Left renal pelvis (tissue), 4 donors: ENCODE measurements at regions not wholly inside any gene's neighbourhood (a gene's known extent, or its start where the extent isn't known, plus 50 kb on each side); places are given as distances from the start of the nearest gene placed in this dataset.
A peak's percentile ranks its signal among the peaks of the same experiment; 100 is the strongest.

ENCODE experiments used
- DNase-seq, 4 donors: peaks; one replicate each; pipeline ENCODE4 v3.0.0-alpha.2; 2013; ENCODE audit warnings: low read depth in 4 of 4, low spot score in 3 of 4

DNA sequence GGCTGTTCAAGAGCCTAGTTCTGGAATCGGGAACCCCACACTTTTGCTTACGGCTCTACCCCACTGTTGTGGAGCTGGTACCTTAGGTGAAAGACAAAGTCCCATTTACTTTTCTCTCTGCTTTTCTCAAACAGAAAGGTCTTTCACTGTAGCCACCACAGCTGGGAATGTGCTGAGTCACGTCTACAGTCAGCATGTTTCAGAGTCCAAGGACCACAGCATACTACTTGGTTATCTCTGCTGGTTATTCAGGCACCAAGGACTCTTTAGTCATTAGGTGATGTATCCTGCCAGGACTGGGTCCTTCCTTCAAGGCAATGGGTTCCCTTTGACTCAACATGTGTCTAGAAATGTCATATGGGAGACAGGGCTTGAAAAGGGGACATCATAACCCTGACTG is 266.8 kb upstream of the STEAP1 start:
- no peak for DNase-seq

DNA sequence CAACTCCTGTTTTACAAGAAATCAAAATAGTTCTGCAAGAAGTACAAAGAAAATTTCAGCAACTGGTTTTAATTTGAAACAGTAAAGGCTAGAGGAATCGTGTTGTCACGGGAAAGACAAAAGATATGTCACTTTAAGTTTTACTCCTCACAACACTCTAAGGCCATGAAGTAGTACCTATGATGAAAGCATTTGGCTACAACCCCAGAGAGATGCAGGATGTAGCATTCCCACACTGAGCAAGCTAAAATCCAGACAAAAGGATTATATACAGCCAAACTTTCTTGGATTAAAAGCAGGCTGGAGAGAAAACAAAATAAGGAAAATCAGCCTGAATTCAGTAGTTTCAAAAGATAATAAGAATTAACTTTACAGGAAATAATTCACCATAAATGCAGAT is 245.5 kb upstream of the STEAP1 start:
- no peak for DNase-seq

DNA sequence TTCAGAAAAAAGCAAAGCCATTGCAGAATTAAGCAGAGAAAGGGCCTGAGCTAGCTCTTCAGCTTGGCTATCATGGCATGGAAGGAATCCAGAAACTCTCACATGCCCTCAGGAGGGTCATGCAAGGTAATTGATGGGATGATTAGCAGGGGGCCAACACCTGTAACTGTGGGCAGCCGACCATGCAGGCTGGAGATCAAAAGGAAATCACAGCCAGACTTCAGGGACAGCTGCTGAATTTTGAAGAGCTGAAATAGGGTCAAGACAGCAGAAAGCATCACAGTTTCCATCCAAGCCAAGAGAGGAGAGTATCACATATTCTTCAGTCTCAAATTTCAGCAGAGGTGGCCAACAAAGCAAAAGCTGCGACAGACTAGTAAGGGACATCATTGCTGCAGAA is 239.6 kb upstream of the STEAP1 start:
- DNase-seq = peak in 1 of 4 donors; percentile 9

DNA sequence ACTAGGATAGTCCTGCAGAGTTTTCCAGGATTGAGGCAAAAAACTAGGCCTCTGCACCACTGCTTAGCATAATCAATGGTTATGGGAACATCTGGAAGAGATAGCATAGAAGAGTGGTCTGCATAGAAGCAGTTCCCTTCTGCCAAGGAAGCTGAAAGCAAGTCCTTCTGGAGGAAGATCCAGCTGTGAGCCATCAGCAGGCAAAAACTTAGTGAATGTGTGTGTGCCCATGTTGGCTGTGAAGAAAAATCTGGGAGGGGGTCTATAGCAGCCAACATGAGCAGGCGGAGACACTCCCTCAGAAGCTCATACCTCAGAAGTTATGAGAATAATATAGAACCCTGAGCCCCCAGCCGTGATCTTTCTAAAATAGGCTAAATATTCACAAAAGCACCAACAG is 228.1 kb upstream of the STEAP1 start:
- no peak for DNase-seq

DNA sequence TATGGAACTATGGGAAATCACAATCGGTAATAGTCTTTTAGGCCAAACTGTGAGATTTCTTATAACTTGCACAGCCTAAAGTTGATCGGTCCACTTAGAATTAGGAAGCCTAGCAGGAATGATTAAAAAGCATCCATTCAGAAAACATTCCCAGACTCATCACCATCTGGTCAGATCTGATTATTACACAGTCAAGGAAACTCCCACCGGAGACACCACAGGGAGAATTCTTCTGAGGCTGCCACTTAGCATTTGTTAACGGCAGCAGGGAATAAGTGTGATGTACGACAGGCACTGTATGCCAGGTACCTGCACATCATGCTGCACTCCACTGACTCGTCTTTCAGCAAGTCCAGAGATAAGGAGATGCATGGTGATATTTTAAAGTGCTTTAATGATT is 227.6 kb upstream of the STEAP1 start:
- DNase-seq = no peak

DNA sequence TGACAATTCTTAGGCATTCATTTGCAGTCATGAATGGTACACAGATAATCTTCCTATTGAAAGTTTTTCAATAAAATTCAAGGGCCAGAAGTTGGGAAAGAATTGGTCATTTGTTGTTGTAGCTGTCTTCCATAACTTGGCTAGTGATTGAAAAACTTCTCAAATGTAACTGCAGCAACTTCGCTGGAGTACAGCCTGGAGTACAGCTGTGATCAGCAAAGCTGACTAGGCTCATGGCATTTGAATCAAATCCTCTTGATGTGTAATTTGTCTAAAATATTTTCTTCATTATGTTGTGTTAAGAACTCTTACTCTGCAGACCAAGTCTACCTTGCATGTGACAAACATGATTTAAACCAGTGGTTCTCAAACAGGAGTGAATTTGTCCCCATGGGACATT is 226.5 kb upstream of the STEAP1 start:
- no peak for DNase-seq

DNA sequence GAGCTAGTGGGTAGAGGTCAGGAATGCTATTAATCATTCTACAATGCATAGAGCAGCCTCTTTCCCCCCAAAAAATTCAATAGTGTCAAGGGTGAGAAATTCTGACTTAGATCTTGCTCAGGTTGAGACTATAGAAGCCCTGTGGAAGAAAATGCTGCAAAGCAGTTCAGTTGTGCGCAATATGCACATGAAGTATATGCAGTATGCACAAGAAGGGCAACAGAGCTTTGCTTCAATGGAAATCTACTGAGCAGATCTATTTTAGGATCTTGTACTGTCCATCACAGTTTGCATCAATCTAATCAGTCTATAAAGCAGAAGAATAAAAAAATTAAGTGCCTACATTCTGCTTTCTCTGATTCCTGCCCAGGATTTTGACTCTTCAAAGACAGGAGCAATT is 225.8 kb upstream of the STEAP1 start:
- no peak for DNase-seq

DNA sequence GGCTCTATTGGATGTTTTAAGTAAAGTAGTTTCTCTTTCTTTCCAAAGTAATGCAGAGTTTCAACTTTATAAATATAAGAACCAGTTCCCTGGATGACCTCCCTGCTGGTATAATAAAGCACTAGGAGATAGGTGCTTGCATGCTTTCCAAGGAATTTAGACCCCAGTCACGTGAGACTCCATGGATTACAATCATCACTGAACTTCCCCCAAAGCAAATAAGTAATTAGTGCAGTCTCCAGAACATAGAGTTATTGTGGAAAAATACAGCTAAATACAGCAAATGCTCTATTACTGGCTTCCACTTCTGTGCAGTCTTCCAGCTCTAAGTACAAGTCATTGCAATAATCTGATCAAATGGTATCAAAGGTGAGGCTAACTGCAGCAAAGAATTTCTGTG is 220.2 kb upstream of the STEAP1 start:
- DNase-seq = no peak

DNA sequence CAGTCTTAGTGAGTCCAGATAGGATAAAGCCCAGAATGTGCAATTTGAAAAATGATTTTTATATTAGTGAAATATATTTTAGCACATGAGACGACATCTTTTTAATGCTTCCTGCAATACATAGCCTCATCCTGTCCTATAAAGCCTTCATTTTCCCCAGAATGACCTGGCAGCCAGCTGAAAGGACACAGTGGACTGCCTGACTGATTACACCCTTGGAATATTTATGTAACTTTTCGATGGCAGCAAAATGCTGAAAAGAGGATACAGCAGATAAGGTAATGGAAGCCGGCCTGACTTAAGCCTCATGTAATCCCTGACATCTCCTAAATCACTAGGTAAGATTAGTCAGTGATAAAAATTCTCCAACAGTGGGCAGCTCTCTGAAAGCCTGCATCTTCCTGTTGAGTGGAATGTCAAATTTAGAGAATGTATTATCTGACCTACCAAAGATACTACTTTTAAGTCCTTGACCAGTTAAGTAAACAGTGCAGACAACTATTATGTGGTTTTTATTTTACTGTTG is 210.7 kb upstream of the STEAP1 start:
- DNase-seq = no peak

DNA sequence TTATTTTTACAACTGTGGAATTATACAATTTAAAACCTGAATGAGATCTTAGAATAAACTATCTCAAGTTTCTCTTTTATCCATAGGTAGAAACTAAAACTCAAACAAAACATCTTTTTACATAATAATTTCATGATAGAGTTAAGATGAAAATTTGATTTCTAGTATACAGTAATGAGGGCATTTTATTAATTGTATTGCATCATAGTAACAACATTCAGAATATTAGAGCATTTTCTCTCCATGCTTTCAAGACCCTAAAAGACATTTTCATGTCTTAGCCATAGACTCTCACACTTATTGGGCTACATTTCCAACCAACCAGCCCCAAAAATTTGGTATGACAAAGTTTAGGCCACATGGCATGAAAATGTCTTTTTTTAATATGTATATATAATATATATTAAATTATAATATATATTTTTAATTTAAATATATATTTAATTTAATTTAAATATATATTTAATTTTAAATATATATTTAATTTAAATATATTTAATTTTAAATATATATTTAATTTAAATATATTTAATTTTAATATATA is 195.7 kb upstream of the STEAP1 start:
- DNase-seq = no peak

DNA sequence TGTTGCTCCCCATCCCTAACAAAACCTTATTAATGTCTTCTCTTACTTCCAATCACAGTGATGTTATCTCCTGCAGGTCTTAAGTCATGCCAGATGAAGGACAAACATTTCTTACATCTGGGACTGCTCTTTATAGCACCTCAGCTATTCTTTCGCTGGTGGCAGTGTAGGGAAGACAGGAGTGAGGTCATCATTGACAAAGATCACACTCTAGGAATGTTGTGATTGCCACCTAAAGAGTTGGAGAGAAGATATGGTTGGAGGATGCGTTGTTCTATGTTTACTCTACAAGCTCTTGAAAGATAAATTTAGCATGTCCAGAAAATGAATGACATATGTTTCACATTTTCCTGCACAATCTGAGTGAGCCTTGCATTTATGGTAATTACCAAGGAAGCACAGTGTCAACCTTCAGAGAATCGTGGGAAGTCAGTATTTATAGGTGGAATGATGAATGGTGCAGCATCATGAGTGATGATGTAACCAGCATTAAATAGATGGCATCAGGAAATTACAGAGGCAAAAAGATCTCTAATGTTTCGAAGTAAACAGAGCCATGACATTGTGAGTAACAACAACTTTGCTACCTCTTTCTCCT is 188.1 kb upstream of the STEAP1 start:
- DNase-seq = no peak

DNA sequence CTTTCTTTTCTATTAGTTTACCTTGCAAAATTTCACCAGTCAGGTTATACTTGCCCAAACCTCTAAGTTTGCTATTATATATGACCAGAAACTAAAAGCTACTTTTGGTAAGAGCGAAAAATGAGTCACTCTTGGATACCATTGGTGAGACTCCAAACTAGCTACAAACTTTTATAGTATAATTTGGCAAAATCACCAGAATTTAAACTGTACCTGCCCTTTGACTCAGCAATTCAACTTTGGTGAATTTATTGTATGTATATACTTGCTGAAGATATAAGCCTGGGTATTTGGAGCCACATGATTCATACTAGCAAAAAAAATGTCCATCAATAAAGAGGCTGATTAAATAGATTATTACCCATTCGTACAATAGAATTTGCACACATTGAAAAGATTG is 178.7 kb upstream of the STEAP1 start:
- no peak for DNase-seq

DNA sequence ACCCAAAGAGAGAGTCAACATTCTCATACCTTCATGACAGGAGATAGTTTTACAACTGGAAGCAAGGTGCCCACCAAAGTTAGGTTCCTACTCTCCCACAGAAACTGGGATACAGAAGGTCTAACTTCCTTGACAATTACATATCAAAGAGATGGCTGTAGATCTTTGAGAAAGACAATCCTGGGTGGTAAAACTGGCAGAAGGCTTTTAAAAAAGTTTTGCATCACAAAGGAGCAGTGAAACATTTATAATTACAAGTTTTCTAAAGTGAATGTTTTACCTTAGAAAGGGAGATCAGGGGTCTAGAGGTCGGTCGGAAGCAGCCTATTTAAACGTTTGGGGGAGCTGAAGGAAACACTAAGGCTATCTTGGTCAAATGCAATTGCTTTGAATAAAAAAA is 166.6 kb upstream of the STEAP1 start:
- DNase-seq = no peak

DNA sequence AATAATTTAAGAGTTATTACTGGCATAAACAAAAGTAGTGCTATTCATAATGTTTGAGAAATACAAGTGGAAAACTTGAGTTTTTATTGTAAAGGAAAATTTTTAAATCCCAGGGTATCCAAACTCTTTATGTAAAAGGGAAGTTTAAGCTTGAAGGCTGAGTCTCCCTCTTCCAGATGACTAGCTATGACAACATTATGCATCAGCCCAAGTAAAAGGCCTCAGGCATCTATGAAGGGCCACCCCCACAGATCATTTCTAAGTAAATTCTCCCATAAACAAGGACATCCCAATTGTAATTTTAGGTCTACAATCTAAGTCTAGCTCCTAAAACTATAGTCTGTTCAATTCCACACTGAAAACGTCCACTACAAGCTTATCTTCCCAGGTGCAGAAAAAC is 166.2 kb upstream of the STEAP1 start:
- DNase-seq = no peak

DNA sequence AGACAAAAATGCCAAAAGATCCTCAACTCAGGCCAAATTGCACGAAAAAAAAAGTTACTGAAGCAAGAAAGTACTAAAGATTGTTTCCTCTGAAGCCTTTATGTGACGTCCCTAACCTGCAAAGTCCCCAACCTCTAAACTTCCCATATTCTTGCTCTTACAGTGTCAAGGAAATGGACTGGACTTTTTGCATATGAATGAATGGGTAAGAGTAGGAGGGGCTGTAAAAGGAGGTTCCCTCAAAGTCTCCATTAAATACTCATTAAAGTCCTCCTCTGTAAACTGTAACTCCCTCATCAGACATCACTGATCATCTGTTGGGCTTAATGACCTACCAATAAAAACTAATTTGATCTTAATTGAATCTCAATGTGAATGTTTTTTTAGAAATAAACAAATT is 164.8 kb upstream of the STEAP1 start:
- no peak for DNase-seq

DNA sequence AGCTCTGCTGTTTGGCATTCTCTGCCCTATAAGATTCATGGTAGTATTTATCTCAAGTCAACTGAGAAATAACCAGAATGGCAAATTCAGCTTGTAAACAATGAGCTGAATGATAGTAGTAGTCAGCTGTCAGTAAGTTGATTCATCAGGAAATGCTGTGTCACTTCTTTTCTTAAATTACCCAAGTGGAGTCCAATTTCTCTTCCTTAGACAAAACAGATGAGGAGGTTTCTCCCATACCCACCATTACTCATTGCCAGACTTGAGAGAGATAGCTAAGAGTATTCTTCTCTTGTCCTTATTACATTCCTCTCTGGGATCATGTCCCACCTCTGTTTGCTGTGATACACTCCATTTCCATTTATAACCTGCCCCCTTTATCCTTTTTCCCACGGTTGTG is 159.8 kb upstream of the STEAP1 start:
- no peak for DNase-seq

DNA sequence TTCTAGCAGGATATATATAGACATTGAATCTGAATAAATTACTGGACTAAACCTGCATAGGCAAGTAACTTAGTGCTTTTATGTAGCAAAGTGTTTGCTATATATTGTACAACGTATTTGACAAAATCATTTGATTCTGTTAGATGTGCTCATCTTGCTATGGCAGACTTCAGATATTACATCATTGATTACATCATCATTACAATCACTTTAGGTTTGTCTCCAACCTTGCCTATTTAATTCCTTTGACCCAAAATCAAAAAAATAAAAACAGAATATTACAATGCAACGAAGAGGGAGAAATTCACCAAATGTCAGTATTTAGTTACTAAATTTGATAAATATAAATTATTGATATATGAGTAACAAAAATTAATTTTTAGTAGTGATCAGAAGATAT is 155.7 kb upstream of the STEAP1 start:
- no peak for DNase-seq

DNA sequence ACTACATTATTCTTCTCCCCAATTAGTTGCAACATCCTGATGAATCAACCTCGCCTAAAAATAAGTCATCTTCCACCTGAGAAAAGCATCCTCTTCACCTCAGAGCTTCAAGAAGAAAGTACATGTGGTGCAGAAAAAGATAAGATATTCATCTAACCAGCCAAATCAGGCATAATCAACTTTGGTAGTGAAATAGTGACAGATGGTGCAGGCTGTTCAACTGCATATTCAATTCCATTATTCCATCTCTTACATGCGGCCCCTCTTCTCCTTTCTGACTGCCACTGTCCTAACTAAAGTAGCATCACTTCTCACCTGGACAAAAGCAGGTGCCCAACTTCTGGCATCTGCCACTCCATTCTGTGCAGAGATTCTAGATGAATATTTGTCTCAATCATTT is 148.4 kb upstream of the STEAP1 start:
- no peak for DNase-seq

DNA sequence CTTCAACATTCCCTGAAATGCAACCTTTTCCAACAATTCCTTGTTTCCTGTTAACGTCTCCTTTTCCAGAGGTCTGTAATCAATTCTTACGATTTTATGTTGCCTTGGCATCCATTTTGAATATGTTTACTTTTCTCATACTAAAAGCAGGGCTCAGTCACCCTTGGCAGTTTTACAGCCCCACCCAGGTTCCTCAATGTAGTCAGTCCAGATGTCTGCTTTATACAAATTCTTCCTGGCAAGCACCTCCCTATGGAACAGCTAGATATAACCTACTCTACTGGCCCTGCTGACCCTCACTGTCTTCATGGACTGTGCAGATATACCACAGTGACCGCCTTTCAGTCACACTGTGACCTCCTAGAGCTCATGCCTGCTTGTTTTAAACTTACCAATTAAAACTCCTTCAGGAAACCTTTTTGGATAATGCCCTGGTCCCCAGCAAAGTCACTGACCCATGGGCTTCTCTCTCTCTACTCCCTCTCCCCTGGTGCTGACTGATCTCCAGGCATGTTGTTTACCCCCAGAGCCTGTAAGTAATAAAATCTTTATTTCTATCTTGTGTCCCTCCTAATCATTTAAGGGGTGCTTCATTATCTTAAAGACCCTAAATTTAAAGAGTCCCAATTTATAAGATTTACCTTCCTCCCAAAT is 147.1 kb upstream of the STEAP1 start:
- DNase-seq = no peak

DNA sequence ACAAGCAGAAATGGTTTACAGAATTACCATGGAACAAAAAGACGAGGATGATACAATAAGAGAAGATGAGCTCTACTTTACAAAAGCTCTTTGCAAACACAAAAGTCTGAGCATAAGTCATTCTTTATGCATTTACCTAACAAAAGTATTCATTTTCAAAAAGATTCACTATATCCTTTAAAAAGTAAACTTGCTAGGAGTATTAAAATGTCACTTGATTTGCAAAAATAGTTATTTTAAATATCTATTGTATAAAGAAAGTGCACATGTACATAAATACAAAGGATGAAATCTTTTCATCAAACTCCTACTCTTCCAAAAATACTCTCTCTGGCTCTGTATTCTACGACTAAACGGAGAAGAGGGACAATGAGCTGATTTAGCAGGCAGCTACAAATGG is 146.4 kb upstream of the STEAP1 start:
- DNase-seq = no peak

DNA sequence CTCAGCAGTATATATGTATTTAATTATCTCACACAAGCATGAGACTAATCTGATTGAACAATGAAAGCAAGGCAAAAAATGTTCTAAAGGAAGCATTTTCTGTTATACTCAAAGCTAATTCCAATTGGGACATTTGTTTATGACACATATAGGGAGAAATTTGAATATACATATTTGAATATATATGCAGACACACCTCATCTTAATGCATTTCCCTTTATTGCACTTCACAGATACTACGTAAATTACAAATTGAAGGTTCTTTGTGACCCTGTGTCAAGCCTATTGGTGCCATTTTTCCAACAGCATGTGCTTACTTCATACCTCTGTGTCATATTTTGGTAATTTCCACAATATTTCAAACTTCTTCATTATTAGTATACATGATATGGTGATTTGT is 132.1 kb upstream of the STEAP1 start:
- DNase-seq = no peak

DNA sequence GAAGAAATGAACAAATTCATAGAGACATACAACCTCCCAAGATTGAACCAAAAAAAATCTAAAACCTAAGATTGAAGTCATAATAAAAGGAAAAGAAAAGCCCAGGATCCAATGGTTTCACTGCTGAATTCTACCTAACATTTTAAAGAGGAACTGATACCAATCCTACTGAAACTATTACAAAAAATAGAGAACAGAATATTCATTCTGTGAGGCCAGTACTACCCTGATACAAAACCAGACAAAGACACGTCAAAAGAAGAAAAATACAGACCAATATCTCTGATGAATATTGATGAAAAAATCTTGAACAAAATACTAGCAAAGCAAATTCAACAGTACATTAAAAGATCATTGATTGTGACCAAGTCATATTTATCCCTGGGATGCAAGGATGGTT is 128.5 kb upstream of the STEAP1 start:
- no peak for DNase-seq

DNA sequence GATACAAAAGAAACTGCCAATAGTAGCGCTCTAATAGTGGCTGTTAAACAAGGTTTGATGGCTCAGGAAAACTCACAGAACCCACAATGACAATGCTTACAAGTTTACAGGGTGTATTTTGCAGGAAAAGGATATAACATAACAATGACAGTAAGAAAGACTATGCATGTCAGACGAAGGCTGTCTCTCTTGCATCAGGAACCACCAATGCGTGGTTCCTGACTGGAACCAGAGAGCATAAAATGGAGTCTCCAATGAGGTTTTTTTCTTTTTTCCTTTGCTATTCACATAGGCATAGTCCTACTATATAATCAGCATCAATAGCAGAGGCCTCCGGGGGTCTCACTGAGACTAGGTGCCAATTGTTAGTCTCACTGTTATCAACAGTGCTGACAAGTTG is 120.4 kb upstream of the STEAP1 start:
- no peak for DNase-seq
